ENCODE measurements at regions not wholly inside any gene's neighbourhood (a gene's known extent, or its start where the extent isn't known, plus 50 kb on each side); places are given as distances from the start of the nearest gene placed in this dataset.
"Not testable (repeated sequence)": the region's sequence is repeated elsewhere in the genome, so short reads cannot be mapped to it uniquely, and the experiment has no call there.

- TF ChIP-seq, protein P1, sequence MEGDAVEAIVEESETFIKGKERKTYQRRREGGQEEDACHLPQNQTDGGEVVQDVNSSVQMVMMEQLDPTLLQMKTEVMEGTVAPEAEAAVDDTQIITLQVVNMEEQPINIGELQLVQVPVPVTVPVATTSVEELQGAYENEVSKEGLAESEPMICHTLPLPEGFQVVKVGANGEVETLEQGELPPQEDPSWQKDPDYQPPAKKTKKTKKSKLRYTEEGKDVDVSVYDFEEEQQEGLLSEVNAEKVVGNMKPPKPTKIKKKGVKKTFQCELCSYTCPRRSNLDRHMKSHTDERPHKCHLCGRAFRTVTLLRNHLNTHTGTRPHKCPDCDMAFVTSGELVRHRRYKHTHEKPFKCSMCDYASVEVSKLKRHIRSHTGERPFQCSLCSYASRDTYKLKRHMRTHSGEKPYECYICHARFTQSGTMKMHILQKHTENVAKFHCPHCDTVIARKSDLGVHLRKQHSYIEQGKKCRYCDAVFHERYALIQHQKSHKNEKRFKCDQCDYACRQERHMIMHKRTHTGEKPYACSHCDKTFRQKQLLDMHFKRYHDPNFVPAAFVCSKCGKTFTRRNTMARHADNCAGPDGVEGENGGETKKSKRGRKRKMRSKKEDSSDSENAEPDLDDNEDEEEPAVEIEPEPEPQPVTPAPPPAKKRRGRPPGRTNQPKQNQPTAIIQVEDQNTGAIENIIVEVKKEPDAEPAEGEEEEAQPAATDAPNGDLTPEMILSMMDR (conservative IDR thresholded peaks at IDR 0.05 in 1 of 2, IDR thresholded peaks at IDR 0.05 in 1 of 2; ENCODE audit: low read depth in 1 of 2, low read length in 2 of 2), result not testable (repeated sequence)
- not testable (repeated sequence) for TF ChIP-seq EZH2 (IDR thresholded peaks at IDR 0.05; ENCODE audit: low read length, missing control alignments)
Observed at GRCh38 chr5:92029792-92030191, 646.7 kb upstream of the ARRDC3 start.

Measured in fibroblast of lung (primary cell).